ENCODE measurements at regions not wholly inside any gene's neighbourhood (a gene's known extent, or its start where the extent isn't known, plus 50 kb on each side); places are given as distances from the start of the nearest gene placed in this dataset.

DNA sequence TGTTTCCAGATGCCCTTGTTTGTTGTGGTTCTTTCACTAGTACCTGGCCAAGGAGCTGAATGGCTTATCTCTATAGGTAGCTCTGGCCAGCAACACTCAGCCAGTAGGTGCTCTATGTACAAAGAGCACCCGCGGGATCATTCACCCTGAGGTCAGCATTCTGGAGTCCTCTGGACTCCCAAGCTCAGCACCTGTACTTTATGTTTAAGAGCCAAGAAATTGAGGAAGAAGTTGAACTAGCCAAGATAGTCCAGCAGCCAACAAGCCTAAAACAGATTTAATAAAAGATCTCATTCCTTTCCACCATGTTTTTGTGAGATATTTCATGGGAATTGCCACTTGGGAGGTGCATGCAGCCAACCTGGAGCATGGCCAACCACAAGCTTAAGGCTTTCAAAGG, 242.6 kb upstream of the PAPPA start:
- no peaks in the 10 kb centered on the region for H3K4me1 Mint-ChIP-seq (ENCODE audit: low read depth)
- H3K27ac Mint-ChIP-seq: no peak overlapping the region
- intact Hi-C loops (cut with micrococcal nuclease): no loop called here
- DNase-seq (ENCODE audit: low spot score): no peak
- H3K4me3 Mint-ChIP-seq (ENCODE audit: low read depth): no peak overlapping the region
- no peaks in the 10 kb centered on the region for H3K9me3 Mint-ChIP-seq
- no peaks in the 10 kb centered on the region for H3K27me3 Mint-ChIP-seq (ENCODE audit: low read depth)
- no peaks in the 10 kb centered on the region for H3K36me3 Mint-ChIP-seq (ENCODE audit: low read depth)

GRCh38 chr9:115912086-115912485, 241.5 kb upstream of the PAPPA start:
- Mint-ChIP-seq H3K4me3 (ENCODE audit: low read depth) (no peak overlapping the region), H3K9me3 (no peaks in the 10 kb centered on the region), H3K36me3 (ENCODE audit: low read depth) (no peaks in the 10 kb centered on the region), H3K27me3 (ENCODE audit: low read depth) (no peaks in the 10 kb centered on the region), H3K27ac (no peak overlapping the region), H3K4me1 (ENCODE audit: low read depth) (no peaks in the 10 kb centered on the region)
- DNase-seq (ENCODE audit: low spot score): no peak
- intact Hi-C loops (cut with micrococcal nuclease): no loop called here

DNA sequence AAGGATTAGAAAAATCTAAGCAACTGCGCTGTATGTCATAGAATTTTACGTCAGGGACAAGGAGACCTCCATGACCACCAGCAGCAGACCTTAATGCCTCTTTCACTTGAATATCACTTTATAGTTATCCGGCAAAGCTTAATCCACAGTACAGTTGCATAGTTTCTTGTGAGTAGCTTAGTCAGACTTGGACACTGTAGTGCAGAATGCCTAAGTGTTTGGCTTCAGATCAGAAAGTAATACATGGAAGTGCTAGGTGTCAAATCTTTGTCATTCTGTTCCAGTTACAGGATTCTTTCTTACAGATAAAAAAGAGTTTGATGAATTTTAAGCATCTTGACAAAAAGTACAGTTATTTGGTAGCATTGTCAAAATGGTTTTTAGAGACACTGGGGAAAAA, 239.9 kb upstream of the PAPPA start:
- no peaks in the 10 kb centered on the region for H3K4me1 Mint-ChIP-seq (ENCODE audit: low read depth)
- no peaks in the 10 kb centered on the region for H3K27me3 Mint-ChIP-seq (ENCODE audit: low read depth)
- DNase-seq (ENCODE audit: low spot score): no peak
- H3K9me3 Mint-ChIP-seq: no peaks in the 10 kb centered on the region
- H3K4me3 Mint-ChIP-seq (ENCODE audit: low read depth): no peak overlapping the region
- intact Hi-C loops (cut with micrococcal nuclease): no loop called here
- H3K36me3 Mint-ChIP-seq (ENCODE audit: low read depth): no peaks in the 10 kb centered on the region
- no peak overlapping the region for H3K27ac Mint-ChIP-seq

DNA sequence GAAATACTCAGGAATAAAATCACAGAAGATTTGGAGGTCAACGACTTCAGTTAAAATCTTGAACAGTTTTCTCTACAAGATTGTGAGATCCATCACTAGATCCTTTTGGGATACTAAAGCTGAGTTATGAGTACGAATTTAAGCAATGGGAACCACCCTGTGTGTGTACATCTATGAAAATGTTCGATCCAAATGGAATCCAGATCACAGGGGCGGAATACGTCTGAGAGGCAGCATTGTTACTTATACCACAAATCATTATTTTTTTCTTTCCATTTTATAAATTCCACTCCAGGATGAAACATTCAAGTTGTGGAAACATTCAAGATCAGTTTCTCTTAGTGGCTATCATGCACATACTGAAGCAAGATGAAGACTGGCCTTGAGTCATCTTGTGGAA, 239.3 kb upstream of the PAPPA start:
- no peaks in the 10 kb centered on the region for H3K9me3 Mint-ChIP-seq
- H3K4me1 Mint-ChIP-seq (ENCODE audit: low read depth): no peaks in the 10 kb centered on the region
- H3K27ac Mint-ChIP-seq: no peak overlapping the region
- intact Hi-C loops (cut with micrococcal nuclease): no loop called here
- H3K27me3 Mint-ChIP-seq (ENCODE audit: low read depth): no peaks in the 10 kb centered on the region
- no peak overlapping the region for H3K4me3 Mint-ChIP-seq (ENCODE audit: low read depth)
- DNase-seq (ENCODE audit: low spot score): no peak
- no peaks in the 10 kb centered on the region for H3K36me3 Mint-ChIP-seq (ENCODE audit: low read depth)

- Mint-ChIP-seq H3K4me1 (ENCODE audit: low read depth) (no peaks in the 10 kb centered on the region), H3K27me3 (ENCODE audit: low read depth) (no peaks in the 10 kb centered on the region), H3K4me3 (ENCODE audit: low read depth) (no peak overlapping the region), H3K36me3 (ENCODE audit: low read depth) (no peaks in the 10 kb centered on the region), H3K27ac (no peak overlapping the region), H3K9me3 (peaks cover 8% of the 10 kb centered on the region)
- no peak for DNase-seq (ENCODE audit: low spot score)
- intact Hi-C loops (cut with micrococcal nuclease): no loop called here
Observed at GRCh38 chr9:115921301-115921700, 232.3 kb upstream of the PAPPA start.

- Mint-ChIP-seq H3K4me1 (ENCODE audit: low read depth) (no peaks in the 10 kb centered on the region), H3K4me3 (ENCODE audit: low read depth) (no peak overlapping the region), H3K36me3 (ENCODE audit: low read depth) (no peaks in the 10 kb centered on the region), H3K27ac (no peak overlapping the region), H3K27me3 (ENCODE audit: low read depth) (no peaks in the 10 kb centered on the region), H3K9me3 (peaks cover 8% of the 10 kb centered on the region)
- intact Hi-C loops (cut with micrococcal nuclease): no loop called here
- DNase-seq (ENCODE audit: low spot score): no peak
Observed at GRCh38 chr9:115922444-115922843, 231.1 kb upstream of the PAPPA start.

DNA sequence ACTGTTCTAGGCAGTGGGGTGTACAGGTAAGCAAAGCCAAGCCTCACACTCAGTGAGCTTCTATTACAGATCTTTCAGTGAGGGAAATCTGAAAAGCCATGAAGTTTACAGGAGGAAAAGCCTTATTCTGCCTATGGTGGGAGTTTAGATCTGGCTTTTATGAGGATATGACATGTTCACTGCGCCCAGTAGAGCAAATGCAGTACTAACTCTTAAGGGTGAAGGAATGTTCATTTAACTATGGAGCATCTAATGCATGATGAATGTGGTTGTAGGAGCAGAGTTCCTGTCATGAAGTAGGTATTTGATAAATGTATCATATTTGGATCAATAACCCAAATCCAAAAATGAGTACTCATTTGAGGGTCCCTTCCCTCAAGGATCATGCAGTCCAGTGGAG, 230.2 kb upstream of the PAPPA start:
- DNase-seq (ENCODE audit: low spot score): no peak
- Mint-ChIP-seq H3K27me3 (ENCODE audit: low read depth) (no peaks in the 10 kb centered on the region), H3K9me3 (peaks cover 11% of the 10 kb centered on the region), H3K36me3 (ENCODE audit: low read depth) (no peaks in the 10 kb centered on the region), H3K4me1 (ENCODE audit: low read depth) (no peaks in the 10 kb centered on the region), H3K4me3 (ENCODE audit: low read depth) (no peak overlapping the region), H3K27ac (no peak overlapping the region)
- intact Hi-C loops (cut with micrococcal nuclease): no loop called here

DNA sequence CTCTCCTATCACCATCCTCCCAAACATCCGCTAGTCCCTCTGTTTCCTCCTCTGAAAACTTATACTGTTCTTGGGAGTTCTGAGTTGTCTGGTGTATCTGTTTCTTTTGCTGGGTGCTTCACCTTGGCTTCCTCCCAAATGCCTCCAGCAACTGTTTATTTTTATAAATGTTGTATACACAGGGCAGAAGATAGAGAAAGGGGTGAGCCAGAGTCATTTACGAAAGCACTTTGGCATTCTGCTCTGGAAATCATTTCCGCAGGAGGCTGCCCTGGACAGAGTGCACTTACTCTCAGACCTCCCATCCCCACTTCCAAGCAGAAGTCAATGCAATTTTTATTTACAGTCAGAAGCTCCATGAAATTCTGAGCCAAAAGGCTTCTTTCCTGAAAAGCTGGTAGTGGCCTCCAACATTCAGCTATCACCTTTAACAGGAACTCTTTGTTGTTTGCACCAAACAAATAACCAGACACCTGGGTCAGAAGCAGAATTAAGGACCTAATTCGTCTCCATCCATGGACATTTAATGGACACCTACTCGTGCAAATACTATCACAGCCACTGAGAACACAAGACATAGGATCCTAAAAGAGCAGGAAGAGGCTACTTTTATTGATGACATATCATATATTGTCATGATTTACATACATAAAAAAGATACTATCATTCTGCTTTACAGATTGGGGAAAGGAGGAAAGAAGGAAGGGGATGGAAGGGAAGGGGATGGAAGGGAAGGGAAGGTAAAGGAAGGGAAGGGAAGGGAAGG, 229.5 kb upstream of the PAPPA start:
- DNase-seq (ENCODE audit: low spot score): no peak
- intact Hi-C loops (cut with micrococcal nuclease): no loop called here
- Mint-ChIP-seq H3K36me3 (ENCODE audit: low read depth) (no peaks in the 10 kb centered on the region), H3K4me3 (ENCODE audit: low read depth) (no peak overlapping the region), H3K27me3 (ENCODE audit: low read depth) (no peaks in the 10 kb centered on the region), H3K9me3 (peaks cover 11% of the 10 kb centered on the region), H3K4me1 (ENCODE audit: low read depth) (no peaks in the 10 kb centered on the region), H3K27ac (no peak overlapping the region)

- Mint-ChIP-seq H3K27me3 (ENCODE audit: low read depth) (no peaks in the 10 kb centered on the region), H3K36me3 (ENCODE audit: low read depth) (no peaks in the 10 kb centered on the region), H3K27ac (no peak overlapping the region), H3K9me3 (peaks cover 11% of the 10 kb centered on the region), H3K4me3 (ENCODE audit: low read depth) (no peak overlapping the region), H3K4me1 (ENCODE audit: low read depth) (no peaks in the 10 kb centered on the region)
- intact Hi-C loops (cut with micrococcal nuclease): no loop called here
- no peak for DNase-seq (ENCODE audit: low spot score)
Observed at GRCh38 chr9:115924669-115924987, 229.0 kb upstream of the PAPPA start.

DNA sequence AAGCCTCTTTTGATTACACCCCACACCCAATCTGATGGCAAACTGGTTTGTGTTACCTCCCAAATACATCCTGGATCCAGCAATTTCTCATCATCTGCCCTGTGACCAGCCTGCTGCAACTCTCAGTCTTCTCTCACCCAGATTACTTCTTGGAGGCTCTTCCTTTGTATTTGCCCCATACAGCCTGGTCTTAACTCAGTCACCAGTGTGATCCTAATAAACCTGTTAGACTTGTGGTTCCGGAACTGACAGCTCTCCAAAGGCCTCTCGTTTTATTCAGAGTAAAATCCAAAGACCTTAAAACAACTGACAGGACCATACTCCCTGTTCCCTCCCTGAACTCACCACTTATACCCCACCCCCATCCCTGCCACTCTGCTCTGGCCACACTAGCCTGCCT, 228.2 kb upstream of the PAPPA start:
- intact Hi-C loops (cut with micrococcal nuclease): no loop called here
- no peaks in the 10 kb centered on the region for H3K27me3 Mint-ChIP-seq (ENCODE audit: low read depth)
- H3K4me1 Mint-ChIP-seq (ENCODE audit: low read depth): no peaks in the 10 kb centered on the region
- H3K4me3 Mint-ChIP-seq (ENCODE audit: low read depth): no peak overlapping the region
- peaks cover 11% of the 10 kb centered on the region for H3K9me3 Mint-ChIP-seq
- no peak for DNase-seq (ENCODE audit: low spot score)
- no peak overlapping the region for H3K27ac Mint-ChIP-seq
- no peaks in the 10 kb centered on the region for H3K36me3 Mint-ChIP-seq (ENCODE audit: low read depth)

GRCh38 chr9:115930472-115930871, 223.1 kb upstream of the PAPPA start:
- Mint-ChIP-seq H3K27ac (no peak overlapping the region), H3K27me3 (ENCODE audit: low read depth) (no peaks in the 10 kb centered on the region), H3K36me3 (ENCODE audit: low read depth) (no peaks in the 10 kb centered on the region), H3K4me3 (ENCODE audit: low read depth) (no peak overlapping the region), H3K4me1 (ENCODE audit: low read depth) (no peaks in the 10 kb centered on the region), H3K9me3 (peaks cover 5% of the 10 kb centered on the region)
- no peak for DNase-seq (ENCODE audit: low spot score)
- intact Hi-C loops (cut with micrococcal nuclease): no loop called here

GRCh38 chr9:115938479-115938878, 215.1 kb upstream of the PAPPA start:
- Mint-ChIP-seq H3K9me3 (no peaks in the 10 kb centered on the region), H3K4me1 (ENCODE audit: low read depth) (no peaks in the 10 kb centered on the region), H3K27ac (no peak overlapping the region), H3K4me3 (ENCODE audit: low read depth) (no peak overlapping the region), H3K27me3 (ENCODE audit: low read depth) (no peaks in the 10 kb centered on the region), H3K36me3 (ENCODE audit: low read depth) (no peaks in the 10 kb centered on the region)
- intact Hi-C loops (cut with micrococcal nuclease): no loop called here
- no peak for DNase-seq (ENCODE audit: low spot score)

DNA sequence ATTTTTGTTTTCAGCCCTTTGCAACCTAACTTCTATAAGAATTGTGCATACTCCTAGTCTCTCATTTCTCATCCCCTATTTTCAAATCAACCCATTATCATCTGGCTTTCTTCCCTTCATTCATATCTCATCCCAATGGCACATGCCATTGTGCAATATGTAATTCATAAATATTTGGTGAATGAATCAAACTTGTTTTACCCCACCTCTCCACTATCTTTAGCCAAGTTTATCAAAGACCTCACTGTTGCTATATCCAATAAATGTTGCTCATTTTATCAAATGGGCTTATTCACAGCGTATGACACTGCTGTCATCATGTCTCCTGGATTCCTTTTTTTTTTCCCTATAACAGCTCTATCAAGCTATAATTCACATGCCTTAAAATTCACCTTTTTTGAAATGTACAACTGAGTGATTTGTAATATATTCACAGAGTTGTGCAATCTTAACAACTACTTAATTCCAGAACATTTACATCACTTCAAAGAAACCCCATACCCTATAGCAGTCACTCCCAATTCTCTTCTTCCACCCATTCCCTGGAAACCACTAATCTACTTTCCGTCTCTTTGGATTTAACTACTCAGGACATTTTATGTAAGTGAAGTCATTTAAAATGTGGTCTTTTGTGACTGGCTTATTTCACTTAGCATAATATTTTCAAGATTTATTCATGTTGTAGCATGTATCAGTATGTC, 214.4 kb upstream of the PAPPA start:
- H3K4me1 Mint-ChIP-seq (ENCODE audit: low read depth): no peaks in the 10 kb centered on the region
- no peak overlapping the region for H3K27ac Mint-ChIP-seq
- intact Hi-C loops (cut with micrococcal nuclease): no loop called here
- H3K9me3 Mint-ChIP-seq: no peaks in the 10 kb centered on the region
- H3K36me3 Mint-ChIP-seq (ENCODE audit: low read depth): no peaks in the 10 kb centered on the region
- H3K4me3 Mint-ChIP-seq (ENCODE audit: low read depth): no peak overlapping the region
- H3K27me3 Mint-ChIP-seq (ENCODE audit: low read depth): no peaks in the 10 kb centered on the region
- no peak for DNase-seq (ENCODE audit: low spot score)

Data from activated T-helper 2 cell treated with anti-CD3 and anti-CD28 coated beads, Interferon-gamma antibody, Interleukin-2, Interleukin-4, amounts not matched to agents 10 μg/mL and 5 μg/mL and 100 μg/mL, durations not matched to agents 14 hours and 24 hours and 36 hours (primary cell).